ENCODE measurements at regions not wholly inside any gene's neighbourhood (a gene's known extent, or its start where the extent isn't known, plus 50 kb on each side); places are given as distances from the start of the nearest gene placed in this dataset.

DNA sequence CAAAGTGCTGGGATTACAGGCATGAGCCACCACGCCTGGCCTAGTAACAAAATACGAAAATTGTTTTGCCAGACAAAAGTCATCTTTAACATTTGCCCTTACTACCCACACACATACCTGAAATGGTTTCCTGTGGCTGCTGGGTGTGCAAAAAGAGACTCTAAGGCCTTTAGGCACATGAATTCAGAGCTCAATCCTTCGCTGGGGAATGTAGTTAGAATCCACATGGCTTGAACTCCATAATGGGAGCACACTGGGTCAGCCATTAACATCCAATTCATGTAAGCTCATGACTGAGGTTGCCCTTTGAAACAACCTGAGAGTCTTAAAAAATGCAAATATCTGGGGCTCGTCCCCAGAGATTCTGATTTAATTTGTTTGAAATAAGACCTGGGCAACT is 87.8 kb downstream of the HPGD start:
- Histone ChIP-seq H3K4me1 (peaks cover 0 to 10% (median 10%) of the 10 kb centered on the region in 4 donors), H3K27ac (no peak overlapping the region), H3K9me3 (no peaks in the 10 kb centered on the region), H3K27me3 (no peaks in the 10 kb centered on the region), H3K4me3 (no peak overlapping the region), H3K36me3 (no peaks in the 10 kb centered on the region)
- intact Hi-C loops (cut with DNase I) = no loop called here
- 90 to 95% methylated on average over 4 of the region's 4 CpGs for WGBS, 2 donors
- TF ChIP-seq EP300 (IDR thresholded peaks at IDR 0.05) (no peak), POLR2AphosphoS5 (IDR thresholded peaks at IDR 0.05) (no peak), POLR2A (IDR thresholded peaks at IDR 0.05) (no peak)
- TF ChIP-seq, protein P1, sequence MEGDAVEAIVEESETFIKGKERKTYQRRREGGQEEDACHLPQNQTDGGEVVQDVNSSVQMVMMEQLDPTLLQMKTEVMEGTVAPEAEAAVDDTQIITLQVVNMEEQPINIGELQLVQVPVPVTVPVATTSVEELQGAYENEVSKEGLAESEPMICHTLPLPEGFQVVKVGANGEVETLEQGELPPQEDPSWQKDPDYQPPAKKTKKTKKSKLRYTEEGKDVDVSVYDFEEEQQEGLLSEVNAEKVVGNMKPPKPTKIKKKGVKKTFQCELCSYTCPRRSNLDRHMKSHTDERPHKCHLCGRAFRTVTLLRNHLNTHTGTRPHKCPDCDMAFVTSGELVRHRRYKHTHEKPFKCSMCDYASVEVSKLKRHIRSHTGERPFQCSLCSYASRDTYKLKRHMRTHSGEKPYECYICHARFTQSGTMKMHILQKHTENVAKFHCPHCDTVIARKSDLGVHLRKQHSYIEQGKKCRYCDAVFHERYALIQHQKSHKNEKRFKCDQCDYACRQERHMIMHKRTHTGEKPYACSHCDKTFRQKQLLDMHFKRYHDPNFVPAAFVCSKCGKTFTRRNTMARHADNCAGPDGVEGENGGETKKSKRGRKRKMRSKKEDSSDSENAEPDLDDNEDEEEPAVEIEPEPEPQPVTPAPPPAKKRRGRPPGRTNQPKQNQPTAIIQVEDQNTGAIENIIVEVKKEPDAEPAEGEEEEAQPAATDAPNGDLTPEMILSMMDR (IDR thresholded peaks at IDR 0.05) = no peak
- no peak for DNase-seq

DNA sequence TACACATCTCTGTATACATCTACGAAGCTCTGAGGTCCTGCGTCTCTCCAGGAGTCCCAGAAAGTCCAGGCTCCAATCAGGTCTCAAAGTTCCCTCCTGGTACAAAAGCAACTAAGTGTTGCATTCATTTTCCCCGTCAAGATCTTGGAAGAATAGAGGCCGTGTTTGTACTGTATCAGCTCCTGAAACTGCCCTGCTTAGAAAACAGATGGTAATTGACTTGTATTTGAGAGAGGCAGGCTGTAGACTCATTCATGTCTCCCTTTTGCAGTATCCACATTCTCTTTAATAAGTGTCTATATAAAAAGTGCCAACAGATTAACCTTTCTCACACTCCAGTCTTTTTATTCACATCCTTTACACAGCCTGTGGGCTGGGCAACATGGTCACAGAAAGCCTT is 91.7 kb downstream of the HPGD start:
- 87 to 89% methylated on average over 4 of the region's 4 CpGs for WGBS, 2 donors

DNA sequence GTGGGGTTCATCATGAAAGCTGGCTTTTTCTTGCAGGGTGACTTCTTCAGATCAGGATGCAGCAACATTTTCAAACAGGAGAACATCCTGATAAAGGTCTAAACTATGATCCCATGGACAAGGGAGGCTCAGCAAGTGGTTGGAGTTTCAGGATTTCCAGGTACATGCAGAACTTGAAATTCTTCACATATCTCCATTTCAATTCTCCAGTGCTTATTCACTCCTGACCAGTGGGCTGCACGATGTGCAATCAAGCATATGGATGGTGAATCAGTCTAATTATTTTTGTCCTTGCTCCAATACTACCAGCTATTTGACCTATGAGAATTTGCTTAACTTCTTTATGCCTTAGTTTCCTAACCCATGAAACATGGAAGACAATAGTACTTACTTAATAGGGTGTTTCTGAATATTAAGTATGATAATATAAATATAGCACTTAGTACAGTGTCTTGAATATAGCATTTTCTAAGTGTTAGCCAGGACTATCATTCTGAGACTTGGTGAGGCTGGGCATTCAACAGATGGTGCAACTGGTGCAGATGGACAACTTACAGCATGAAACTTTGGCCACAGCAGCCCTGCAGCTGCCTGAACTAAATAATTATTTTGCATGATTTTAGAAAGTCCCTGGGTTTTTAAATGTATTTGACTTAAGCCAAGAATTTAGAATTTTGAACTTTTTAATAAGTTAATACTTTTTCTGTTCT is 92.4 kb downstream of the HPGD start:
- 94% methylated on average over 1 of the region's 1 CpG for WGBS, 2 donors
- H3K36me3 ChIP-seq = no peaks in the 10 kb centered on the region
- H3K27me3 ChIP-seq = no peaks in the 10 kb centered on the region

More for the DNA sequence above, 91.7 kb downstream of the HPGD start:
- Histone ChIP-seq H3K36me3 (no peaks in the 10 kb centered on the region), H3K4me3 (no peak overlapping the region), H3K9me3 (no peaks in the 10 kb centered on the region), H3K27ac (no peak overlapping the region), H3K4me1 (no peaks in the 10 kb centered on the region), H3K27me3 (no peaks in the 10 kb centered on the region)
- intact Hi-C loops (cut with DNase I) = no loop called here
- TF ChIP-seq, protein P1 (IDR thresholded peaks at IDR 0.05) = no peak
- TF ChIP-seq POLR2A (IDR thresholded peaks at IDR 0.05) (no peak), EP300 (IDR thresholded peaks at IDR 0.05) (no peak), POLR2AphosphoS5 (IDR thresholded peaks at IDR 0.05) (no peak)
- DNase-seq = no peak

DNA sequence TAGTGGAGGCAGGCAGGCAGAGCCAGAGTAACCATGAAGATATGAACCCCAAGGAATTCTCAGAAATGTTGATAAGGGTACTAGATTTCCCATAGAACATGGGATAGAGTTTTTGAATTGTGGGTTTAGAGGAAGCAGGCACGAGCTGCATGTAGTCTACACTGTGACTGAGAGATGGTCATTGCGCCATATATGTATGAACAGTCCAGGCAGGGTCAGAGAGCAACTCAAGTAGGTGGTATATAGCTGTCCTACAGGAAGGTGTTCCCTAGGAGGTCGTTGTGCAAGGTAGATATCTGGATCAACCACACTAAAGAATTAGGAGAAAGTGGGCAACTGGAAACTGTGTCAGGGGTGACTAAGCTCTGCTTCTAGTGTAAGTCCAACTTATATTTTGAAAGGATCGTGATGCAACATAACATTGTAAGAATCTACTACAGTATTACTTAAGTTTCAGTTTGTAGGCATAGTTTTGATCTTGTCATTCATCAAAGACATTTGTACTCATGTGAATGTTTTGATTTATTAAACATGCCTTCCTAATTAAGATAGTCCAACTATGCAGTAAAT is 94.6 kb downstream of the HPGD start:
- WGBS, 2 donors = 83% methylated on average over 4 of the region's 4 CpGs
- Histone ChIP-seq H3K36me3 (no peaks in the 10 kb centered on the region), H3K27me3 (no peaks in the 10 kb centered on the region), H3K27ac (no peak overlapping the region), H3K9me3 (no peaks in the 10 kb centered on the region), H3K4me3 (no peak overlapping the region), H3K4me1 (peaks cover 0 to 11% (median 10%) of the 10 kb centered on the region in 4 donors)
- intact Hi-C loops (cut with DNase I) = no loop called here
- DNase-seq = no peak
- TF ChIP-seq POLR2AphosphoS5 (IDR thresholded peaks at IDR 0.05) = no peak
- no peak for TF ChIP-seq EP300 (IDR thresholded peaks at IDR 0.05)
- TF ChIP-seq POLR2A (IDR thresholded peaks at IDR 0.05) = no peak
- TF ChIP-seq, protein P1 (IDR thresholded peaks at IDR 0.05) = no peak

More for the DNA sequence above, 92.4 kb downstream of the HPGD start:
- DNase-seq = no peak
- Histone ChIP-seq H3K4me1 (no peaks in the 10 kb centered on the region), H3K9me3 (no peaks in the 10 kb centered on the region), H3K4me3 (no peak overlapping the region), H3K27ac (no peak overlapping the region)
- intact Hi-C loops (cut with DNase I) = no loop called here
- TF ChIP-seq, protein P1 (IDR thresholded peaks at IDR 0.05) = no peak
- no peak for TF ChIP-seq POLR2A (IDR thresholded peaks at IDR 0.05)

Data from sigmoid colon (tissue), 6 donors.